ENCODE measurements at regions not wholly inside any gene's neighbourhood (a gene's known extent, or its start where the extent isn't known, plus 50 kb on each side); places are given as distances from the start of the nearest gene placed in this dataset.

DNA sequence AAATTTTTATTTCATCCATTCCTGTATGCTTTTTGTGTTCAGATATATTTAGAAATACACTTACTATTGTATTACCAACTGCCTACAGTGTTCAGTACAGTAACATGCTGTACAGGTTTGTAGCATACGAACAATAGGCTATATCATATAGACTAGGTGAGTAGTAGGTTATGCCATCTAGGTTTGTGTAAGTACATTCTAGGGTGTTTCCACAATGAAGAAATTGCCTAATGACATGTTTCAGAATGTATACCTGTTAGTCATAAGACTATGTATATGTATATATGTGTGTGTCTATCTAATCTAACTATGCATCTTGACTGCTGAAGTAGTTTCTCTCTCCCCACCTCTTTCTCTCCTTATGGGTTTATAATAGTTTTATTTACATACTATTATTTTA is 51.5 kb upstream of the BTC start:
- no peak overlapping the region for H3K27ac ChIP-seq
- TF ChIP-seq, protein P1, sequence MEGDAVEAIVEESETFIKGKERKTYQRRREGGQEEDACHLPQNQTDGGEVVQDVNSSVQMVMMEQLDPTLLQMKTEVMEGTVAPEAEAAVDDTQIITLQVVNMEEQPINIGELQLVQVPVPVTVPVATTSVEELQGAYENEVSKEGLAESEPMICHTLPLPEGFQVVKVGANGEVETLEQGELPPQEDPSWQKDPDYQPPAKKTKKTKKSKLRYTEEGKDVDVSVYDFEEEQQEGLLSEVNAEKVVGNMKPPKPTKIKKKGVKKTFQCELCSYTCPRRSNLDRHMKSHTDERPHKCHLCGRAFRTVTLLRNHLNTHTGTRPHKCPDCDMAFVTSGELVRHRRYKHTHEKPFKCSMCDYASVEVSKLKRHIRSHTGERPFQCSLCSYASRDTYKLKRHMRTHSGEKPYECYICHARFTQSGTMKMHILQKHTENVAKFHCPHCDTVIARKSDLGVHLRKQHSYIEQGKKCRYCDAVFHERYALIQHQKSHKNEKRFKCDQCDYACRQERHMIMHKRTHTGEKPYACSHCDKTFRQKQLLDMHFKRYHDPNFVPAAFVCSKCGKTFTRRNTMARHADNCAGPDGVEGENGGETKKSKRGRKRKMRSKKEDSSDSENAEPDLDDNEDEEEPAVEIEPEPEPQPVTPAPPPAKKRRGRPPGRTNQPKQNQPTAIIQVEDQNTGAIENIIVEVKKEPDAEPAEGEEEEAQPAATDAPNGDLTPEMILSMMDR (IDR thresholded peaks at IDR 0.05): no peak
- no peak for TF ChIP-seq ZFX (IDR thresholded peaks at IDR 0.05; ENCODE audit: borderline replicate concordance)

Measured in 22Rv1 (cell line).